ENCODE measurements at regions not wholly inside any gene's neighbourhood (a gene's known extent, or its start where the extent isn't known, plus 50 kb on each side); places are given as distances from the start of the nearest gene placed in this dataset.
"Not testable (repeated sequence)": the region's sequence is repeated elsewhere in the genome, so short reads cannot be mapped to it uniquely, and the experiment has no call there.

- ATAC-seq (ENCODE audit: poor library complexity) (no peak), DNase-seq (no peak)
- intact Hi-C loops (cut with DNase I) = no loop called here
Measured at GRCh38 chr21:25491267-25491666, 116.0 kb downstream of the MRPL39 start.

- DNase-seq (no peak), ATAC-seq (ENCODE audit: poor library complexity) (no peak)
- intact Hi-C loops (cut with DNase I) = no loop called here
Measured at GRCh38 chr21:25490742-25491141, 116.5 kb downstream of the MRPL39 start.

GRCh38 chr21:25489673-25490072 is 117.6 kb downstream of the MRPL39 start:
- intact Hi-C loops (cut with DNase I) = no loop called here
- no peak for DNase-seq

GRCh38 chr21:25487046-25487594 is 120.2 kb downstream of the MRPL39 start:
- intact Hi-C loops (cut with DNase I) = no loop called here
- DNase-seq (no peak), ATAC-seq (ENCODE audit: poor library complexity) (no peak)

More at GRCh38 chr21:25489673-25490072, 117.6 kb downstream of the MRPL39 start:
- no peak for ATAC-seq (ENCODE audit: poor library complexity)

- intact Hi-C loops (cut with DNase I) = no loop called here
- no peak for DNase-seq
- no peak for ATAC-seq (ENCODE audit: poor library complexity)
Measured at GRCh38 chr21:25485914-25486313, 121.4 kb downstream of the MRPL39 start.

- ATAC-seq (ENCODE audit: poor library complexity) = no peak
- intact Hi-C loops (cut with DNase I) = no loop called here
Measured at GRCh38 chr21:25467896-25468295, 139.4 kb downstream of the MRPL39 start.

GRCh38 chr21:25467071-25467470 is 140.2 kb downstream of the MRPL39 start:
- DNase-seq = not testable (repeated sequence)

More at GRCh38 chr21:25467896-25468295, 139.4 kb downstream of the MRPL39 start:
- no peak for DNase-seq

GRCh38 chr21:25466470-25466869 is 140.8 kb downstream of the MRPL39 start:
- DNase-seq = no peak
- ATAC-seq (ENCODE audit: poor library complexity) = no peak
- intact Hi-C loops (cut with DNase I) = no loop called here

More at GRCh38 chr21:25467071-25467470, 140.2 kb downstream of the MRPL39 start:
- ATAC-seq (ENCODE audit: poor library complexity); intact Hi-C loops (cut with DNase I): not testable (repeated sequence)

GRCh38 chr21:25465263-25465662 is 142.0 kb downstream of the MRPL39 start:
- no peak for ATAC-seq (ENCODE audit: poor library complexity)

GRCh38 chr21:25464275-25464674 is 143.0 kb downstream of the MRPL39 start:
- intact Hi-C loops (cut with DNase I) = no loop called here
- no peak for DNase-seq

More at GRCh38 chr21:25465263-25465662, 142.0 kb downstream of the MRPL39 start:
- intact Hi-C loops (cut with DNase I) = no loop called here
- no peak for DNase-seq

GRCh38 chr21:25462517-25462971 is 144.7 kb downstream of the MRPL39 start:
- no peak for ATAC-seq (ENCODE audit: poor library complexity)
- DNase-seq = no peak
- intact Hi-C loops (cut with DNase I) = no loop called here

More at GRCh38 chr21:25464275-25464674, 143.0 kb downstream of the MRPL39 start:
- no peak for ATAC-seq (ENCODE audit: poor library complexity)

- DNase-seq (no peak), ATAC-seq (ENCODE audit: poor library complexity) (no peak)
- intact Hi-C loops (cut with DNase I) = no loop called here
Measured at GRCh38 chr21:25461725-25462124, 145.6 kb downstream of the MRPL39 start.

- intact Hi-C loops (cut with DNase I) = no loop called here
- DNase-seq (no peak), ATAC-seq (ENCODE audit: poor library complexity) (no peak)
Measured at GRCh38 chr21:25459993-25460392, 147.3 kb downstream of the MRPL39 start.

- DNase-seq = no peak
- intact Hi-C loops (cut with DNase I) = no loop called here
- no peak for ATAC-seq (ENCODE audit: poor library complexity)
Measured at GRCh38 chr21:25459365-25459764, 147.9 kb downstream of the MRPL39 start.

GRCh38 chr21:25458484-25458883 is 148.8 kb downstream of the MRPL39 start:
- intact Hi-C loops (cut with DNase I) = no loop called here
- DNase-seq = no peak
- no peak for ATAC-seq (ENCODE audit: poor library complexity)

GRCh38 chr21:25457946-25458345 is 149.3 kb downstream of the MRPL39 start:
- intact Hi-C loops (cut with DNase I) = no loop called here
- ATAC-seq (ENCODE audit: poor library complexity) = no peak
- DNase-seq = no peak

- intact Hi-C loops (cut with DNase I) = no loop called here
- ATAC-seq (ENCODE audit: poor library complexity) = no peak
- no peak for DNase-seq
Measured at GRCh38 chr21:25457411-25457810, 149.9 kb downstream of the MRPL39 start.

GRCh38 chr21:25456672-25457071 is 150.6 kb downstream of the MRPL39 start:
- intact Hi-C loops (cut with DNase I) = no loop called here
- ATAC-seq (ENCODE audit: poor library complexity) = no peak
- DNase-seq = no peak

- intact Hi-C loops (cut with DNase I) = no loop called here
- no peak for DNase-seq
- ATAC-seq (ENCODE audit: poor library complexity) = no peak
Measured at GRCh38 chr21:25453524-25453923, 153.8 kb downstream of the MRPL39 start.

- intact Hi-C loops (cut with DNase I) = no loop called here
- ATAC-seq (ENCODE audit: poor library complexity) (no peak), DNase-seq (no peak)
Measured at GRCh38 chr21:25449950-25450349, 157.3 kb downstream of the MRPL39 start.

GRCh38 chr21:25441835-25442234 is 165.4 kb downstream of the MRPL39 start:
- DNase-seq = no peak
- intact Hi-C loops (cut with DNase I) = no loop called here
- ATAC-seq (ENCODE audit: poor library complexity) = no peak
